ENCODE measurements at regions not wholly inside any gene's neighbourhood (a gene's known extent, or its start where the extent isn't known, plus 50 kb on each side); places are given as distances from the start of the nearest gene placed in this dataset.

DNA sequence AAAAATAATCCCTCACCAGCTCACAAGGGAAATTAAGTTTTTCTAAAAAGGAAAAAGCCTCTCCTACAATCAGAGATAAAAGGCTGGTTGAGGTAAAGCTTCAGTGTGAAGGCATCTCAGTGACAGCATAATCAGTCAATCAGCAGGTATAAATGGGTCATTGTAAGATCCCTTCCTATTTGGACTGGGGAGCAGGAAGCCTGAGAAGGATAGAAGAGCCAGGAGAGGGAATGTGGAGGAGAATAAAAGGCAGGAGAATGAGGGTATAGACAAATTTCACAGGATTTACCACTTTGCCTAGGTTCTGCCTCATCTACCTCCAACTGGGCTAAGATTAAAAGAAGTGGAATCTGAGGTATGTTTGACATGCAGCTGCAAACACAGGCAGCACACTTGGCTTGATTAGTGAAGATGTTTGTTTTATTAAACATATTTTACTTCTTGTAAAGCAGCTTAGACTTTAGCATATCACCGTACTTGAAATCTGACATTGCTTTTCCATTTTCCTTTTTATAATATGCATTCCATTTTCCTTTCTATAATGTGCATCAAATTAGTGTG, 479.1 kb upstream of the USP15 start:
- H3K9me2 ChIP-seq (replicated peaks; ENCODE audit: low read depth, low read length) = no peaks in the 10 kb centered on the region
- H4K20me1 ChIP-seq (ENCODE audit: insufficient read depth, low read length, poor library complexity, severe bottlenecking) = no peaks in the 10 kb centered on the region
- H3F3A ChIP-seq (ENCODE audit: low read depth) = no peaks in the 10 kb centered on the region
- H3K4me2 ChIP-seq (ENCODE audit: low read depth, low read length, poor library complexity, severe bottlenecking) = no peak overlapping the region
- H3K4me1 ChIP-seq (ENCODE audit: insufficient read depth, low read length, poor library complexity, severe bottlenecking) = no peaks in the 10 kb centered on the region
- H3K27me3 ChIP-seq (ENCODE audit: insufficient read depth, low read length, poor library complexity, severe bottlenecking) = no peaks in the 10 kb centered on the region
- TF ChIP-seq EZH2phosphoT487 (IDR thresholded peaks at IDR 0.05; ENCODE audit: borderline replicate concordance) = no peak
- TF ChIP-seq, protein P1, sequence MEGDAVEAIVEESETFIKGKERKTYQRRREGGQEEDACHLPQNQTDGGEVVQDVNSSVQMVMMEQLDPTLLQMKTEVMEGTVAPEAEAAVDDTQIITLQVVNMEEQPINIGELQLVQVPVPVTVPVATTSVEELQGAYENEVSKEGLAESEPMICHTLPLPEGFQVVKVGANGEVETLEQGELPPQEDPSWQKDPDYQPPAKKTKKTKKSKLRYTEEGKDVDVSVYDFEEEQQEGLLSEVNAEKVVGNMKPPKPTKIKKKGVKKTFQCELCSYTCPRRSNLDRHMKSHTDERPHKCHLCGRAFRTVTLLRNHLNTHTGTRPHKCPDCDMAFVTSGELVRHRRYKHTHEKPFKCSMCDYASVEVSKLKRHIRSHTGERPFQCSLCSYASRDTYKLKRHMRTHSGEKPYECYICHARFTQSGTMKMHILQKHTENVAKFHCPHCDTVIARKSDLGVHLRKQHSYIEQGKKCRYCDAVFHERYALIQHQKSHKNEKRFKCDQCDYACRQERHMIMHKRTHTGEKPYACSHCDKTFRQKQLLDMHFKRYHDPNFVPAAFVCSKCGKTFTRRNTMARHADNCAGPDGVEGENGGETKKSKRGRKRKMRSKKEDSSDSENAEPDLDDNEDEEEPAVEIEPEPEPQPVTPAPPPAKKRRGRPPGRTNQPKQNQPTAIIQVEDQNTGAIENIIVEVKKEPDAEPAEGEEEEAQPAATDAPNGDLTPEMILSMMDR (conservative IDR thresholded peaks at IDR 0.05; ENCODE audit: low read length) = no peak
- no peaks in the 10 kb centered on the region for H3K9me3 ChIP-seq (ENCODE audit: insufficient read depth, low read depth, low read length)
- no peaks in the 10 kb centered on the region for H3K79me2 ChIP-seq (ENCODE audit: insufficient read depth, low read length)
- H3K4me3 ChIP-seq (ENCODE audit: low read length, poor library complexity, severe bottlenecking) = no peak overlapping the region
- H3K36me3 ChIP-seq (ENCODE audit: insufficient read depth, low read length) = no peaks in the 10 kb centered on the region
- no peak overlapping the region for H2AFZ ChIP-seq (ENCODE audit: low read length)
- H3K9ac ChIP-seq (ENCODE audit: low read depth, low read length, poor library complexity, severe bottlenecking) = no peak overlapping the region

DNA sequence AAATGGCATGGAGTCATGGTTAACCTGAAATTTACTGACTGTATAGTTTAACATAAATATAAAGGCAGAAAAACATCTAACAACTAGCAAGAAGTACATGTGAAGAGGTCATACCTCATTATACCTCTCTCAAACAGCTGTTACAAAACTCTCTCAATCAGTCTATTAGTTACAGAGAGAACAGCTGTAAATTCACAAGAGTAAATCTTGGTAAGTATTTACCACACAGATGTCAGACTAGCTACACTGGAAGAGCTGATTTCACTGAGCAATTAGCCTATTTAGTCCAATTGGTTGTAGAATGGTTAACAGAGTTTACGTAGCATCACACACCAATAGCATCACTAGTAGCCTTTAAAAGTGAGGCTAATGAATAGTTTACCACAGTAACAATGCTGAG, 463.4 kb upstream of the USP15 start:
- H2AFZ ChIP-seq (ENCODE audit: low read length) = no peak overlapping the region

DNA sequence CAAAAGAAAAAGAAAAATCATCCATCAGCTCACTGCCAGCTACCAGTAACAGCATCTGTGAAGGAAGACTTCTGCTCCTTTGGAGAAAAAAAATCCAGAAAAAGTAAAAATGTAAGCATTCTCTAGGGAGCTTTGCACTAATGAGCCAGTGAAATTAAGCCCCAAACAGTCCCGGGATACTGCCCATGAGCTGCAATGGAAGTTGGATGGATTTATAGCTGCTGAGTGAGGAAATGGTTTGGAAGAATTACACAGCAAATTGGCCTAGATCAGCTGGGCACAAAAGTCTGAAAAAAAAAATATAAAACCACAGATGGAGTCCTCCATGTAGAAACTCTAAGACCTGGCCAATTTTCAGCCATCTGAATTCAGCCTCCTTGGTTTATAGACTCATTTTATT, 462.9 kb upstream of the USP15 start:
- Histone ChIP-seq H3K4me1 (ENCODE audit: insufficient read depth, low read length, poor library complexity, severe bottlenecking) (no peaks in the 10 kb centered on the region), H3K9ac (ENCODE audit: low read depth, low read length, poor library complexity, severe bottlenecking) (no peak overlapping the region), H3K4me3 (ENCODE audit: low read length, poor library complexity, severe bottlenecking) (no peak overlapping the region), H3K4me2 (ENCODE audit: low read depth, low read length, poor library complexity, severe bottlenecking) (no peak overlapping the region), H3K27me3 (ENCODE audit: insufficient read depth, low read length, poor library complexity, severe bottlenecking) (no peaks in the 10 kb centered on the region), H2AFZ (ENCODE audit: low read length) (no peak overlapping the region), H3K36me3 (ENCODE audit: insufficient read depth, low read length) (no peaks in the 10 kb centered on the region), H3F3A (ENCODE audit: low read depth) (no peaks in the 10 kb centered on the region), H3K79me2 (ENCODE audit: insufficient read depth, low read length) (no peaks in the 10 kb centered on the region), H3K9me3 (ENCODE audit: insufficient read depth, low read depth, low read length) (peaks cover 3% of the 10 kb centered on the region; the same call in 1 of the 2 replicates), H3K9me2 (replicated peaks; ENCODE audit: low read depth, low read length) (no peaks in the 10 kb centered on the region), H4K20me1 (ENCODE audit: insufficient read depth, low read length, poor library complexity, severe bottlenecking) (no peaks in the 10 kb centered on the region)
- TF ChIP-seq, protein P1 (conservative IDR thresholded peaks at IDR 0.05; ENCODE audit: low read length) = no peak
- TF ChIP-seq EZH2phosphoT487 (IDR thresholded peaks at IDR 0.05; ENCODE audit: borderline replicate concordance) = no peak

More for the DNA sequence above, 463.4 kb upstream of the USP15 start:
- no peak overlapping the region for H3K4me3 ChIP-seq (ENCODE audit: low read length, poor library complexity, severe bottlenecking)
- H4K20me1 ChIP-seq (ENCODE audit: insufficient read depth, low read length, poor library complexity, severe bottlenecking) = no peaks in the 10 kb centered on the region
- H3K27me3 ChIP-seq (ENCODE audit: insufficient read depth, low read length, poor library complexity, severe bottlenecking) = no peaks in the 10 kb centered on the region
- no peak overlapping the region for H3K4me2 ChIP-seq (ENCODE audit: low read depth, low read length, poor library complexity, severe bottlenecking)
- H3K9me2 ChIP-seq (replicated peaks; ENCODE audit: low read depth, low read length) = no peaks in the 10 kb centered on the region
- H3F3A ChIP-seq (ENCODE audit: low read depth) = no peaks in the 10 kb centered on the region
- peaks cover 3% of the 10 kb centered on the region; the same call in 1 of the 2 replicates for H3K9me3 ChIP-seq (ENCODE audit: insufficient read depth, low read depth, low read length)
- no peaks in the 10 kb centered on the region for H3K4me1 ChIP-seq (ENCODE audit: insufficient read depth, low read length, poor library complexity, severe bottlenecking)
- H3K36me3 ChIP-seq (ENCODE audit: insufficient read depth, low read length) = no peaks in the 10 kb centered on the region
- H3K79me2 ChIP-seq (ENCODE audit: insufficient read depth, low read length) = no peaks in the 10 kb centered on the region
- TF ChIP-seq, protein P1 (conservative IDR thresholded peaks at IDR 0.05; ENCODE audit: low read length) = no peak
- TF ChIP-seq EZH2phosphoT487 (IDR thresholded peaks at IDR 0.05; ENCODE audit: borderline replicate concordance) = no peak
- no peak overlapping the region for H3K9ac ChIP-seq (ENCODE audit: low read depth, low read length, poor library complexity, severe bottlenecking)

Data from Loucy (cell line).